ENCODE measurements at regions not wholly inside any gene's neighbourhood (a gene's known extent, or its start where the extent isn't known, plus 50 kb on each side); places are given as distances from the start of the nearest gene placed in this dataset.

DNA sequence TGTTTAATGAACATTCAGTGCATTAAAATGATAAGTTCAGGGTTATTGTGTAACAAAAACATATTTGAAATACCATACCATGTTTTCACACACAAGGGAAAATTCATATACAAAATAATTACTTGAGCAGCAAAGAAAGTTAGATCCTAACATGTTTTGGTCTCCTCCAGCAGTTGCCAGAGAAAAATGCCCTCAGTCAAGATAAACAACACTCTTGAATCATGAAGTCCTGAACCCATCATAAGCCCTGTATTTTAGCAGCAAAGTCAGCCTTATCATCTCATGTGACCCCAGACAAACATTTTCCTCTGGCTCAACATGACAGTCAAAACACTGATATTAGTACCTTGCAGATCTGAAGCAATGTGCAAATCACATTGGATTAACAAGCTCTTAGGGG, 1541.1 kb upstream of the WWC1 start:
- TF ChIP-seq, protein P1, sequence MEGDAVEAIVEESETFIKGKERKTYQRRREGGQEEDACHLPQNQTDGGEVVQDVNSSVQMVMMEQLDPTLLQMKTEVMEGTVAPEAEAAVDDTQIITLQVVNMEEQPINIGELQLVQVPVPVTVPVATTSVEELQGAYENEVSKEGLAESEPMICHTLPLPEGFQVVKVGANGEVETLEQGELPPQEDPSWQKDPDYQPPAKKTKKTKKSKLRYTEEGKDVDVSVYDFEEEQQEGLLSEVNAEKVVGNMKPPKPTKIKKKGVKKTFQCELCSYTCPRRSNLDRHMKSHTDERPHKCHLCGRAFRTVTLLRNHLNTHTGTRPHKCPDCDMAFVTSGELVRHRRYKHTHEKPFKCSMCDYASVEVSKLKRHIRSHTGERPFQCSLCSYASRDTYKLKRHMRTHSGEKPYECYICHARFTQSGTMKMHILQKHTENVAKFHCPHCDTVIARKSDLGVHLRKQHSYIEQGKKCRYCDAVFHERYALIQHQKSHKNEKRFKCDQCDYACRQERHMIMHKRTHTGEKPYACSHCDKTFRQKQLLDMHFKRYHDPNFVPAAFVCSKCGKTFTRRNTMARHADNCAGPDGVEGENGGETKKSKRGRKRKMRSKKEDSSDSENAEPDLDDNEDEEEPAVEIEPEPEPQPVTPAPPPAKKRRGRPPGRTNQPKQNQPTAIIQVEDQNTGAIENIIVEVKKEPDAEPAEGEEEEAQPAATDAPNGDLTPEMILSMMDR (IDR thresholded peaks at IDR 0.05): no peak
- TF ChIP-seq ZFX (IDR thresholded peaks at IDR 0.05; ENCODE audit: borderline replicate concordance): no peak
